ENCODE measurements at regions not wholly inside any gene's neighbourhood (a gene's known extent, or its start where the extent isn't known, plus 50 kb on each side); places are given as distances from the start of the nearest gene placed in this dataset.
"Not testable (repeated sequence)": the region's sequence is repeated elsewhere in the genome, so short reads cannot be mapped to it uniquely, and the experiment has no call there.

DNA sequence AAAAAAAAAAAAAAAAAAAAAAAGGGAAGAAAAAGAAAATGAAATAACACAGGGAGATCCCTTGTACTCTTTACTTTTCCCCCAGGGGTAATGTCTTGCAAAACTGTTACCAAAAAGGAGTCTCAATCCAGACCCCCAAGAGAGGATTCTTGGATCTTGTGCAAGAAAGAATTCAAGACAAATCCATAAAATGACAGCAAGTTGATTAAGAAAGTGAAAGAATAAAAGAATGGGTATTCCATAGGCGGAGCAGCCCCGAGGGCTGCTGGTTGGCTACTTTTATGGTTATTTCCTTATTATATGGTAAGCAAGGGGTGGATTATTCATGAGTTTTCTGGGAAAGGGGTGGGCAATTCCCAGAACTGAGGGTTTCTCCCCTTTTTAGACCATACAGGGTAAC, 604.3 kb upstream of the AMELY start:
- H3K4me1 ChIP-seq: no peaks in the 10 kb centered on the region
- H3K4me3 ChIP-seq (replicated peaks in 1 of 3): no peak overlapping the region
- 94 to 100% methylated on average over 2 of the region's 2 CpGs for WGBS, 2 donors
- intact Hi-C loops (cut with DNase I): no loop called here
- H3K27me3 ChIP-seq: no peaks in the 10 kb centered on the region
- no peaks in the 10 kb centered on the region for H3K9me3 ChIP-seq
- no peak for DNase-seq
- H3K36me3 ChIP-seq: no peaks in the 10 kb centered on the region
- TF ChIP-seq POLR2A (IDR thresholded peaks at IDR 0.05): no peak
- TF ChIP-seq, protein P1, sequence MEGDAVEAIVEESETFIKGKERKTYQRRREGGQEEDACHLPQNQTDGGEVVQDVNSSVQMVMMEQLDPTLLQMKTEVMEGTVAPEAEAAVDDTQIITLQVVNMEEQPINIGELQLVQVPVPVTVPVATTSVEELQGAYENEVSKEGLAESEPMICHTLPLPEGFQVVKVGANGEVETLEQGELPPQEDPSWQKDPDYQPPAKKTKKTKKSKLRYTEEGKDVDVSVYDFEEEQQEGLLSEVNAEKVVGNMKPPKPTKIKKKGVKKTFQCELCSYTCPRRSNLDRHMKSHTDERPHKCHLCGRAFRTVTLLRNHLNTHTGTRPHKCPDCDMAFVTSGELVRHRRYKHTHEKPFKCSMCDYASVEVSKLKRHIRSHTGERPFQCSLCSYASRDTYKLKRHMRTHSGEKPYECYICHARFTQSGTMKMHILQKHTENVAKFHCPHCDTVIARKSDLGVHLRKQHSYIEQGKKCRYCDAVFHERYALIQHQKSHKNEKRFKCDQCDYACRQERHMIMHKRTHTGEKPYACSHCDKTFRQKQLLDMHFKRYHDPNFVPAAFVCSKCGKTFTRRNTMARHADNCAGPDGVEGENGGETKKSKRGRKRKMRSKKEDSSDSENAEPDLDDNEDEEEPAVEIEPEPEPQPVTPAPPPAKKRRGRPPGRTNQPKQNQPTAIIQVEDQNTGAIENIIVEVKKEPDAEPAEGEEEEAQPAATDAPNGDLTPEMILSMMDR (IDR thresholded peaks at IDR 0.05): no peak
- H3K27ac ChIP-seq: no peak overlapping the region

DNA sequence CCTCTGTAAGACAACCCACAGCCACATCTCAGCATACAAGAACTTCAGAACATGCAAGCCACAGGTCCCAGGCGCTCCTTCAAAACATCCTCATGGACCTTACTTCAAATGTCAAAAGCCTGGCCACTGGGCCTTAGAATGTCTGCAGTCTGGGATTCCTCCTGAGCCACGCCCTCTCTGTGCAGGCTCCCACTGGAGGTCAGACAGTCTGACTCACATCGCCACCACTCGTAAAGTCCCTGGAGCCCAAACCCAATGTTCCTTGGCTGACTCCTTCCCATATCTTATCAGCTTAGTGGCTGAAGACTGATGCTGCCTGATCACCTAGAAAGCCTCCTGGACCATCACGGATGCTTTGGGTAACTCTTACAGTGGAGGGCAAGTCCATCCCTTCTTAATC, 591.3 kb upstream of the AMELY start:
- Histone ChIP-seq H3K9me3 (no peaks in the 10 kb centered on the region), H3K4me3 (replicated peaks in 1 of 3) (no peak overlapping the region), H3K36me3 (no peaks in the 10 kb centered on the region), H3K27me3 (no peaks in the 10 kb centered on the region), H3K27ac (no peak overlapping the region), H3K4me1 (no peaks in the 10 kb centered on the region)
- WGBS, 2 donors: 94 to 97% methylated on average over 5 of the region's 5 CpGs
- TF ChIP-seq POLR2A (IDR thresholded peaks at IDR 0.05): no peak
- TF ChIP-seq, protein P1 (IDR thresholded peaks at IDR 0.05): no peak
- intact Hi-C loops (cut with DNase I): no loop called here
- DNase-seq: no peak

DNA sequence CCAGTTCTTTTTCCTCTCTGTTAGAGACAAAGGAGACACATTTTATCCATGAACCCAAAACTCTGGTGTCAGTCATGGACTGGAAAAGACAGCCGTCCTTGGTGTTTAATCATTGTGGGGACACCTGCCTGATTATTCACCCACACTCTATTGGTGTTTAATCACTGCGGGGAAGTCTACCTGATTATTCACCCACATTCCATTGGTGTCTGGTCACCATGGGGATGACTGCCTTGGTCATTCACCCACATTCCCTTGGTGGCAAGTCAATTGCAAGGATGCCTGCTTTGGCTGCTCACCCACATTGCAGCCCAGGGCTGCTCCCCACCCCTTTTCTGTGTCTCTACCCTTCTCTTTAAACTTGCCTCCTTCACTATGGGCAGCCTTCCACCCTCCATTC, 589.7 kb upstream of the AMELY start:
- intact Hi-C loops (cut with DNase I): no loop called here
- 94 to 96% methylated on average over 2 of the region's 2 CpGs for WGBS, 2 donors
- Histone ChIP-seq H3K4me3 (replicated peaks in 1 of 3) (no peak overlapping the region), H3K36me3 (no peaks in the 10 kb centered on the region), H3K27me3 (no peaks in the 10 kb centered on the region), H3K27ac (no peak overlapping the region), H3K4me1 (no peaks in the 10 kb centered on the region), H3K9me3 (no peaks in the 10 kb centered on the region)
- no peak for DNase-seq
- TF ChIP-seq, protein P1 (IDR thresholded peaks at IDR 0.05): no peak
- TF ChIP-seq POLR2A (IDR thresholded peaks at IDR 0.05): no peak

DNA sequence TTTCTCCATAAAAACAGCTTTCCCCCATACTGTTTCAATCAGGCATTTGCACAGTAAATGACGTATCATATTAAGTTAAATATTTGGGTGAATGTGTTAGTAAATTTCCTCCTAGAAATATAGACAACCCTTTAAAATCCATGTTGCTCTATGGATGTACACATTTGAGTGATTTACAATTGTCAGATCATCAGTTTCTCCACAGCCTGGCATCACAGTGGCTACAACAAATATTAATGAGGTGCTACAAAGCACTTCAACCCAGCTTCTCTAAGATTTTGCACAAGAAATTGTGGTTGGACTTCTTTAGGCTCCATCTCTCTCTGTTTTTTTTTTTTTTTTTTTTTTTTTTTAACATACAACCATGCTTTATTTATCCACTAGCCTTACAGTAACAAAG, 584.4 kb upstream of the AMELY start:
- Histone ChIP-seq H3K36me3 (no peaks in the 10 kb centered on the region), H3K27me3 (no peaks in the 10 kb centered on the region), H3K4me1 (no peaks in the 10 kb centered on the region), H3K4me3 (replicated peaks in 1 of 3) (no peak overlapping the region), H3K9me3 (no peaks in the 10 kb centered on the region), H3K27ac (no peak overlapping the region)
- WGBS, 2 donors: 90 to 92% methylated on average over 1 of the region's 1 CpG
- intact Hi-C loops (cut with DNase I): no loop called here
- no peak for DNase-seq
- TF ChIP-seq POLR2A (IDR thresholded peaks at IDR 0.05): no peak
- TF ChIP-seq, protein P1 (IDR thresholded peaks at IDR 0.05): no peak

DNA sequence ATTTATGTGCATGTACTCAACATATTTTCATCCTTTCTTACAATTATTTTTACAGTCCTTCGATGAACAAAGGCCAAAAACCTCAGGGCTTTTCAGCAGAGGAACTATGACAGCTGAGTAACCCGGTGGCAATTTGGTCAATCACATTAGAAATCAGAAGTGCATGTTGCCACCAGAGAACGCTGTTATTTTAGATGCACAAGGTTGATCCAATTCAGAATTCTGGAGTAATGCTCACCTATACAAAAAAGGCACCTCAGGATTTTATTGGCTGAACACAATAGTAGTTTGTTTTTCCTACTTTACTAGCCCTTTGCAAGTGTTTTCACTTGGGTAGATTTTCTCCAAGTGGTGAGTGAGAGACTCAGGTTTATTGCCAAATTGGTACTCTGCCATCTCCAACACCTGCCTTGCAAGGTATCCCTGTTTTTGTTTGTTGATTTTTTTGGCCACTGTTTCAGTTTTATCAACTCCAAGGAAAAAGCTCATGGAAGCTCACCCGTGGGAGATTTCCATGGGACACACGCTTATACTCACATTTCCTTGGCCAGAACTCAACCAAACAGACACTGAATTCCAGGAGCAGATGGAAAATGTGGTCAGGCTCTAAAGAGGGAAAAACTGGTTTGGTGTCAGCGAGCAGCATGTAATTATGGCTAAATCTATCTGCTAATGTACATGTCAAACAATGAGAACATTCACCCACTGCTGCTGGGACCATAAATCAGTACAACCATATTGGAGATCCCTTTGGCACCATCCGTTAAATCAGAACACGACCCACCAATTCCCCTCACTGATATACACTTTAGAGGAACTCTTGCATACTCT, 573.1 kb upstream of the AMELY start:
- not testable (repeated sequence) for DNase-seq
- WGBS, 2 donors: 39 to 48% methylated on average over 8 of the region's 8 CpGs

More for the DNA sequence above, 573.1 kb upstream of the AMELY start:
- H3K27ac ChIP-seq; H3K27me3 ChIP-seq; H3K4me3 ChIP-seq (replicated peaks in 1 of 3); H3K36me3 ChIP-seq; H3K4me1 ChIP-seq; H3K9me3 ChIP-seq; intact Hi-C loops (cut with DNase I): not testable (repeated sequence)
